ENCODE measurements at regions not wholly inside any gene's neighbourhood (a gene's known extent, or its start where the extent isn't known, plus 50 kb on each side); places are given as distances from the start of the nearest gene placed in this dataset.

DNA sequence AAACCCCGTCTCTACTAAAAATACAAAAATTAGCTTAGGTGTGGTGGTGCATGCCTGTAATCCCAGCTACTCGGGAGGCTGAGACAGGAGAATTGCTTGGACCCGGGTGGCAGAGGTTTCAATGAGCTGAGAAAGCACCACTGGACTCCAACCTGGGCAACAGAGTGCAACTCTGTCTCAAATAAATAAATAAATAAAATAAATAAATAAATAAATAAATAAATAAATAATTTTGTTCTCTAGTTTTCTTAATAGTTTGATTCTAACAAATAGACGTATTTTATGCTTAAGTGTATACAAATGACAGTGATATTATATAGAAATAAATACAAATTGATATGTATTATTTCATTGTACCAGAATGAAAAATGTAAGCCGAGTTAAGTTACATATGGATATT lies 339.9 kb upstream of the OLFM3 start:
- TF ChIP-seq, protein P1, sequence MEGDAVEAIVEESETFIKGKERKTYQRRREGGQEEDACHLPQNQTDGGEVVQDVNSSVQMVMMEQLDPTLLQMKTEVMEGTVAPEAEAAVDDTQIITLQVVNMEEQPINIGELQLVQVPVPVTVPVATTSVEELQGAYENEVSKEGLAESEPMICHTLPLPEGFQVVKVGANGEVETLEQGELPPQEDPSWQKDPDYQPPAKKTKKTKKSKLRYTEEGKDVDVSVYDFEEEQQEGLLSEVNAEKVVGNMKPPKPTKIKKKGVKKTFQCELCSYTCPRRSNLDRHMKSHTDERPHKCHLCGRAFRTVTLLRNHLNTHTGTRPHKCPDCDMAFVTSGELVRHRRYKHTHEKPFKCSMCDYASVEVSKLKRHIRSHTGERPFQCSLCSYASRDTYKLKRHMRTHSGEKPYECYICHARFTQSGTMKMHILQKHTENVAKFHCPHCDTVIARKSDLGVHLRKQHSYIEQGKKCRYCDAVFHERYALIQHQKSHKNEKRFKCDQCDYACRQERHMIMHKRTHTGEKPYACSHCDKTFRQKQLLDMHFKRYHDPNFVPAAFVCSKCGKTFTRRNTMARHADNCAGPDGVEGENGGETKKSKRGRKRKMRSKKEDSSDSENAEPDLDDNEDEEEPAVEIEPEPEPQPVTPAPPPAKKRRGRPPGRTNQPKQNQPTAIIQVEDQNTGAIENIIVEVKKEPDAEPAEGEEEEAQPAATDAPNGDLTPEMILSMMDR (IDR thresholded peaks at IDR 0.05) = no peak
- no peak for TF ChIP-seq POLR2A (IDR thresholded peaks at IDR 0.05)
